GM12878 (cell line): ENCODE measurements at regions not wholly inside any gene's neighbourhood (a gene's known extent, or its start where the extent isn't known, plus 50 kb on each side); places are given as distances from the start of the nearest gene placed in this dataset.

Experiments used
- ATAC-seq: fragments of 200-7000 bp; cut with Tn5 transposase; 3 replicates; pipeline ENCODE4 v1.9.1; 2020; ENCODE audit warnings: mild to moderate bottlenecking, moderate library complexity
- BruUV-seq: library from RNA; stranded (reverse); fragments of 400-500 nt; replicated peaks from 2 replicates; lab custom pipeline; 2021; lab: Mats Ljungman, UMichigan
- CTCF ChIA-PET: fragments of 300-600 bp; sonication (Branson Sonifier 250); formaldehyde crosslinking; extraction: SDS; loops from one replicate; lab custom pipeline; 2021; ENCODE audit warnings: inconsistent platforms; lab: Yijun Ruan, JAX
- POLR2A ChIA-PET: fragments of 350-600 bp; formaldehyde crosslinking; extraction: SDS; loops from one replicate; lab custom pipeline; 2021; ENCODE audit warnings: inconsistent platforms; lab: Charles Lee
- RAD21 ChIA-PET: fragments of 300-600 bp; sonication (Branson Sonifier 250); formaldehyde crosslinking; loops from one replicate; lab custom pipeline; 2023; ENCODE audit warnings: antibody characterized with exemption; ENCODE audit not compliant: unreplicated experiment; lab: Charles Lee
- SMC1A ChIA-PET: fragments of 300-600 bp; sonication (Branson Sonifier 250); formaldehyde crosslinking; loops from one replicate; lab custom pipeline; 2023; ENCODE audit not compliant: unreplicated experiment, uncharacterized antibody; lab: Charles Lee
- DNase-seq: peaks from one replicate; pipeline ENCODE4 v3.0.0-alpha.2; 2011; ENCODE audit warnings: low read depth, low spot score
- FAIRE-seq: peaks from 3 replicates; lab custom pipeline; 2011; peaks lifted over from hg19 to GRCh38; lab: Jason Lieb, UNC
- H2AFZ ChIP-seq: 2 replicates; pipeline ENCODE4 v1.6.0; 2011; ENCODE audit warnings: low read depth, low read length, control low read depth; ENCODE audit not compliant: control insufficient read depth
- H3K27ac ChIP-seq: 2 replicates; pipeline ENCODE4 v1.5.1; 2011; ENCODE audit warnings: control low read depth; ENCODE audit not compliant: control insufficient read depth, insufficient read depth
- H3K27me3 ChIP-seq, 2 experiments: replicated peaks in 1 of 2; 2 replicates each; pipeline versions ENCODE4 v1.6.0 to v1.6.1; 2011; ENCODE audit warnings: low read length in 1 of 2; ENCODE audit not compliant: control insufficient read depth in 2 of 2, insufficient read depth in 2 of 2
- H3K36me3 ChIP-seq, 2 experiments: 2 replicates each; pipeline ENCODE4 v1.5.1; 2011; ENCODE audit warnings: low read length in 1 of 2; ENCODE audit not compliant: control insufficient read depth in 2 of 2, insufficient read depth in 2 of 2
- H3K4me1 ChIP-seq: 2 replicates; pipeline ENCODE4 v1.6.1; 2011; ENCODE audit warnings: mild to moderate bottlenecking, low read length, moderate library complexity, mixed read lengths; ENCODE audit not compliant: control insufficient read depth, insufficient read depth
- H3K4me2 ChIP-seq: 2 replicates; pipeline ENCODE4 v1.6.0; 2011; ENCODE audit warnings: control low read depth; ENCODE audit not compliant: control insufficient read depth, insufficient read depth
- H3K4me3 ChIP-seq: fragments of 200-600 bp; sonication (generic); 2 replicates; pipeline ENCODE4 v1.5.1; 2016
- H3K79me2 ChIP-seq: 2 replicates; pipeline ENCODE4 v1.6.0; 2011; ENCODE audit warnings: low read length; ENCODE audit not compliant: control insufficient read depth, insufficient read depth
- H3K9ac ChIP-seq: 2 replicates; pipeline ENCODE4 v1.8.0; 2011; ENCODE audit warnings: low read length, control low read depth, mixed read lengths; ENCODE audit not compliant: control insufficient read depth, insufficient read depth
- H3K9me3 ChIP-seq: replicated peaks from 3 replicates; pipeline ENCODE4 v1.5.1; 2011; ENCODE audit warnings: mild to moderate bottlenecking, low read length; ENCODE audit not compliant: control insufficient read depth, insufficient read depth
- H4K20me1 ChIP-seq: 2 replicates; pipeline ENCODE4 v1.6.0; 2011; ENCODE audit not compliant: control insufficient read depth, insufficient read depth
- BMI1 ChIP-seq: fragments of 450-650 bp; IDR thresholded peaks from 2 replicates; pipeline ENCODE4 v1.6.1; 2016; ENCODE audit warnings: mild to moderate bottlenecking, moderate library complexity, borderline replicate concordance
- CBFB ChIP-seq: IDR thresholded peaks from 2 replicates; pipeline ENCODE4 v1.6.1; 2016; ENCODE audit warnings: antibody characterized with exemption, low read depth
- E2F8 ChIP-seq: fragments of 450-650 bp; IDR thresholded peaks from 2 replicates; pipeline ENCODE4 v1.6.1; 2018; ENCODE audit warnings: mild to moderate bottlenecking, low read depth, moderate library complexity; ENCODE audit not compliant: partially characterized antibody
- EGR1 ChIP-seq, 2 experiments: IDR thresholded peaks; 1 replicate in 1 of 2; 2 replicates in 1 of 2; pipeline ENCODE4 v1.6.1; 2011 to 2012; ENCODE audit warnings: low read depth in 2 of 2, low read length in 2 of 2, borderline replicate concordance in 1 of 2, mild to moderate bottlenecking in 1 of 2, moderate library complexity in 1 of 2
- FOXK2 ChIP-seq: fragments of 450-650 bp; IDR thresholded peaks from 2 replicates; pipeline ENCODE4 v1.6.1; 2017; ENCODE audit warnings: mild to moderate bottlenecking, moderate library complexity
- HDAC2 ChIP-seq: fragments of 200-600 bp; sonication (generic); IDR thresholded peaks from 2 replicates; pipeline ENCODE4 v1.6.1; 2017
- HDGF ChIP-seq: fragments of 450-650 bp; IDR thresholded peaks from 2 replicates; pipeline ENCODE4 v1.6.1; 2016; ENCODE audit warnings: antibody characterized with exemption
- JUNB ChIP-seq: IDR thresholded peaks from 2 replicates; pipeline ENCODE4 v1.6.1; 2016; ENCODE audit warnings: antibody characterized with exemption, mild to moderate bottlenecking
- MAX ChIP-seq: IDR thresholded peaks from 2 replicates; pipeline ENCODE4 v1.6.1; 2012; ENCODE audit warnings: low read depth, low read length, improper control_type of control experiment
- NFYB ChIP-seq: IDR thresholded peaks from 2 replicates; pipeline ENCODE4 v1.6.1; 2011; ENCODE audit warnings: low read depth, mild to moderate bottlenecking, low read length, improper control_type of control experiment, moderate library complexity; ENCODE audit not compliant: insufficient read depth
- NR2C2 ChIP-seq: IDR thresholded peaks from 2 replicates; pipeline ENCODE4 v1.6.1; 2011; ENCODE audit warnings: borderline replicate concordance, low read depth; ENCODE audit not compliant: control insufficient read depth, insufficient read length
- PKNOX1 ChIP-seq: fragments of 450-650 bp; IDR thresholded peaks from 2 replicates; pipeline ENCODE4 v1.6.1; 2016; ENCODE audit warnings: mild to moderate bottlenecking
- POLR2AphosphoS5 ChIP-seq: IDR thresholded peaks from 2 replicates; pipeline ENCODE4 v1.6.1; 2011; ENCODE audit warnings: mild to moderate bottlenecking, low read length, inconsistent platforms
- RFX5 ChIP-seq: IDR thresholded peaks from 2 replicates; pipeline ENCODE4 v1.6.1; 2011; ENCODE audit warnings: low read depth, low read length, improper control_type of control experiment
- RUNX3 ChIP-seq: IDR thresholded peaks from 2 replicates; pipeline ENCODE4 v1.6.1; 2012; ENCODE audit warnings: low read length, inconsistent platforms
- TAF1 ChIP-seq: IDR thresholded peaks from 2 replicates; pipeline ENCODE4 v1.6.1; 2011; ENCODE audit warnings: mild to moderate bottlenecking, low read depth, low read length, borderline replicate concordance
- TBL1XR1 ChIP-seq: IDR thresholded peaks from 2 replicates; pipeline ENCODE4 v1.6.1; 2012; ENCODE audit warnings: low read depth, low read length, improper control_type of control experiment
- YY1 ChIP-seq: IDR thresholded peaks from 2 replicates; pipeline ENCODE4 v1.6.1; 2011; ENCODE audit warnings: low read depth, mild to moderate bottlenecking, low read length
- ZNF207 ChIP-seq: fragments of 450-650 bp; IDR thresholded peaks from 2 replicates; pipeline ENCODE4 v1.6.1; 2014; ENCODE audit warnings: antibody characterized with exemption, mild to moderate bottlenecking, borderline replicate concordance
- WGBS: methylation state at CpG from one replicate; pipeline ENCODE4 v1.1.6; 2016; ENCODE audit warnings: low lambda C conversion rate; ENCODE audit not compliant: insufficient replicate concordance, insufficient coverage; ENCODE audit errors: missing lambda C conversion rate; 5-methylcytosine and 5-hydroxymethylcytosine counted together
- in situ Hi-C: fragments of 300-500 bp; cut with MboI; formaldehyde crosslinking; loops from 9 replicates; pipeline ENCODE4 v1.14.3; 2018; ENCODE audit warnings: mixed read lengths
- intact Hi-C: fragments of 100-400 bp; cut with micrococcal nuclease; formaldehyde crosslinking; loops from one replicate; pipeline ENCODE4 v1.14.2; 2022; ENCODE audit not compliant: unreplicated experiment

GRCh38 chr12:19946550-19946949 lies 421.8 kb upstream of the PDE3A start (continued):
- no peak for TF ChIP-seq E2F8

GRCh38 chr12:19947344-19947743 lies 421.0 kb upstream of the PDE3A start:
- in situ Hi-C loops (no loop called here), intact Hi-C loops (no loop called here)
- no peaks in the 10 kb centered on the region for H3K27me3 ChIP-seq
- ChIA-PET POLR2A (no interaction called here), CTCF (no interaction called here), RAD21 (no interaction called here), SMC1A (no interaction called here)
- ATAC-seq, result no peak
- H3K79me2 ChIP-seq, result no peaks in the 10 kb centered on the region
- no TSS peak for BruUV-seq
- no peak for DNase-seq
- H4K20me1 ChIP-seq, result no peaks in the 10 kb centered on the region
- WGBS, result 36% methylated on average over 3 of the region's 3 CpGs
- no peak overlapping the region for H3K9ac ChIP-seq
- no peak overlapping the region for H3K27ac ChIP-seq
- no peaks in the 10 kb centered on the region for H3K9me3 ChIP-seq
- FAIRE-seq, result no peak
- no peak for TF ChIP-seq RFX5
- TF ChIP-seq YY1, result no peak
- TF ChIP-seq TBL1XR1, result no peak
- TF ChIP-seq JUNB, result no peak
- TF ChIP-seq NFYB, result no peak
- TF ChIP-seq TAF1, result no peak
- TF ChIP-seq MAX, result no peak
- TF ChIP-seq FOXK2, result no peak
- TF ChIP-seq PKNOX1, result no peak
- TF ChIP-seq HDAC2, result no peak
- no peak for TF ChIP-seq ZNF207
- TF ChIP-seq HDGF, result no peak
- TF ChIP-seq NR2C2, result no peak
- TF ChIP-seq BMI1, result no peak
- TF ChIP-seq RUNX3, result no peak
- TF ChIP-seq EGR1 (IDR thresholded peaks at IDR 0.05; ENCODE audit: borderline replicate concordance in 1 of 2, low read depth in 2 of 2, low read length in 2 of 2), result no peak
- no peak for TF ChIP-seq POLR2AphosphoS5
- no peak for TF ChIP-seq CBFB
- no peak overlapping the region for H3K4me3 ChIP-seq
- no peaks in the 10 kb centered on the region for H3K36me3 ChIP-seq
- no peaks in the 10 kb centered on the region for H3K4me1 ChIP-seq
- H2AFZ ChIP-seq, result no peak overlapping the region
- H3K4me2 ChIP-seq, result no peak overlapping the region
